ENCODE measurements at regions not wholly inside any gene's neighbourhood (a gene's known extent, or its start where the extent isn't known, plus 50 kb on each side); places are given as distances from the start of the nearest gene placed in this dataset.

- H2BK12ac ChIP-seq (ENCODE audit: insufficient read length, low read depth, low read length), result no peak overlapping the region
- H3K4ac ChIP-seq (ENCODE audit: low read depth, low read length), result no peak overlapping the region
- no peak overlapping the region for H3K18ac ChIP-seq (ENCODE audit: insufficient read length, low read depth, low read length)
- no peaks in the 10 kb centered on the region for H3K79me1 ChIP-seq (ENCODE audit: insufficient read depth, low read depth, low read length, poor library complexity, severe bottlenecking)
- no peaks in the 10 kb centered on the region for H3K4me1 ChIP-seq (ENCODE audit: insufficient read depth, low read length)
- H3K23me2 ChIP-seq (ENCODE audit: insufficient read length, low read depth, low read length, poor library complexity, severe bottlenecking), result no peaks in the 10 kb centered on the region
- no peak overlapping the region for H4K91ac ChIP-seq (ENCODE audit: insufficient read length, low read depth, low read length)
- TF ChIP-seq CTCF (conservative IDR thresholded peaks at IDR 0.05), result no peak
- H3K27me3 ChIP-seq (ENCODE audit: insufficient read depth, low read length), result no peaks in the 10 kb centered on the region
- H3K9me3 ChIP-seq (ENCODE audit: control insufficient read depth, low read depth, low read length), result no peaks in the 10 kb centered on the region
- no peaks in the 10 kb centered on the region for H4K20me1 ChIP-seq (ENCODE audit: control insufficient read depth, insufficient read depth, insufficient read length)
- H3K23ac ChIP-seq (ENCODE audit: insufficient read length, low read depth, low read length), result no peak overlapping the region
- H3K9ac ChIP-seq (ENCODE audit: extremely low read depth, insufficient read length, low read length), result no peak overlapping the region
- no peaks in the 10 kb centered on the region for H3K79me2 ChIP-seq (ENCODE audit: insufficient read depth, low read length)
- no peak overlapping the region for H2BK15ac ChIP-seq (ENCODE audit: low read depth, low read length)
- no peak overlapping the region for H2AK5ac ChIP-seq (ENCODE audit: insufficient read length, low read length)
- no peak overlapping the region for H4K5ac ChIP-seq (ENCODE audit: insufficient read length, low read depth, low read length)
- H3K4me2 ChIP-seq (ENCODE audit: insufficient read depth, insufficient read length, low read length), result no peak overlapping the region
- no peaks in the 10 kb centered on the region; the same call in none of the 2 replicates for H3K27me3 Mint-ChIP-seq (ENCODE audit: low read depth)
- H3K14ac ChIP-seq (ENCODE audit: insufficient read depth, low read length), result no peak overlapping the region
- peaks cover 0 to 2% of the 10 kb centered on the region in 2 experiments; a peak in 3 of 5 replicates for H3K9me3 Mint-ChIP-seq
- no peak overlapping the region for H3K56ac ChIP-seq (ENCODE audit: insufficient read length, low read depth, low read length)
- H3K36me3 Mint-ChIP-seq (ENCODE audit: insufficient read depth in 1 of 3, low read depth in 3 of 3), result no peaks in the 10 kb centered on the region
- H2AFZ ChIP-seq (ENCODE audit: low read length), result no peak overlapping the region
- H2BK20ac ChIP-seq (ENCODE audit: low read depth, low read length, poor library complexity, severe bottlenecking), result no peak overlapping the region
- H3K4me1 Mint-ChIP-seq, result no peaks in the 10 kb centered on the region
- H3T11ph ChIP-seq (ENCODE audit: low read length), result no peak overlapping the region
- H2BK5ac ChIP-seq (ENCODE audit: insufficient read length, low read length), result no peak overlapping the region
- no peak overlapping the region for H2BK120ac ChIP-seq (ENCODE audit: low read depth, low read length, poor library complexity, severe bottlenecking)
- no peak overlapping the region for H3K27ac ChIP-seq (ENCODE audit: insufficient read length, low read depth, low read length)
- WGBS (ENCODE audit: extremely low coverage, insufficient read length, low lambda C conversion rate), result no CpG with 5 or more reads among the region's 9 CpGs
- H4K8ac ChIP-seq (replicated peaks; ENCODE audit: insufficient read length, low read depth, low read length), result no peak overlapping the region
- no peak overlapping the region for H3K4me3 Mint-ChIP-seq
- H3K27ac Mint-ChIP-seq, result peak overlapping the region in 2 of 3 experiments; percentile 5 to 15; a peak in 1 of 7 replicates
- no peak for DNase-seq
These were observed 138.2 kb upstream of the GAS1 start for GRCh38 chr9:87085521-87085920.
